Osteocyte (in vitro differentiated cells): ENCODE measurements at regions not wholly inside any gene's neighbourhood (a gene's known extent, or its start where the extent isn't known, plus 50 kb on each side); places are given as distances from the start of the nearest gene placed in this dataset.

ENCODE experiments used
- DNase-seq: peaks from one replicate; pipeline ENCODE4 v3.0.0; 2021; ENCODE audit warnings: mixed read lengths; ENCODE audit not compliant: unreplicated experiment; ENCODE audit errors: extremely low spot score
- H3K27ac Mint-ChIP-seq: one replicate; pipeline ENCODE4 v1.8.0; 2021; ENCODE audit warnings: mild to moderate bottlenecking, mixed read lengths; ENCODE audit not compliant: unreplicated experiment
- H3K27me3 Mint-ChIP-seq: one replicate; pipeline ENCODE4 v1.8.0; 2021; ENCODE audit warnings: mixed read lengths; ENCODE audit not compliant: unreplicated experiment
- H3K36me3 Mint-ChIP-seq: one replicate; pipeline ENCODE4 v1.8.0; 2021; ENCODE audit warnings: mixed read lengths; ENCODE audit not compliant: unreplicated experiment
- H3K4me1 Mint-ChIP-seq: one replicate; pipeline ENCODE4 v1.8.0; 2021; ENCODE audit warnings: mixed read lengths; ENCODE audit not compliant: unreplicated experiment
- H3K4me3 Mint-ChIP-seq: one replicate; pipeline ENCODE4 v1.8.0; 2021; ENCODE audit warnings: mild to moderate bottlenecking, moderate library complexity, mixed read lengths; ENCODE audit not compliant: unreplicated experiment
- H3K9me3 Mint-ChIP-seq: one replicate; pipeline ENCODE4 v1.8.0; 2021; ENCODE audit warnings: mixed read lengths; ENCODE audit not compliant: unreplicated experiment
- TF ChIP-seq, protein P1 (sequence below): fragments of 200-600 bp; sonication (generic); IDR thresholded peaks from 2 replicates; pipeline ENCODE4 v1.5.0; 2021; ENCODE audit warnings: antibody characterized with exemption, mild to moderate bottlenecking, moderate library complexity

DNA sequence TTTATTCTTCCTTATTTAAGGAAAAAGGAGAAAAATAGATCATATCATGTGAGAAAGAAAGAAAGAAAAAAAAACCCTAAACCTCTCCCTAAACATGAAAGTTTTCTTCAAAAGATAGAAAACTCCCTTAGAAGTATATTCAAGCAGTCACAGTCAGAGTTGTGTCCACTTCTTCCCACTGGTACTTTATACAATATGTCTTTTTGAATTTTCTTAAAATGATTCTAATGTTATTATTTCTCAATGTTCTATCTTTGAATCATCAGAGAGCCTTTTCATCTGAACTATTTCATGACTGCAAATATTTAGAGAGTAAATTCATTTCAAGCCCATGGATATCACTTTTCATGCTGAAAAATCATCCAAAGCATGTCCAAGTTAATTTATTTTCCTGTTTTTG is 205.2 kb upstream of the SPOPL start:
- peaks cover 19% of the 10 kb centered on the region for H3K4me1 Mint-ChIP-seq
- peaks cover under 1% of the 10 kb centered on the region for H3K9me3 Mint-ChIP-seq
- H3K27me3 Mint-ChIP-seq: no peaks in the 10 kb centered on the region
- H3K4me3 Mint-ChIP-seq: no peak overlapping the region
- H3K27ac Mint-ChIP-seq: no peak overlapping the region
- peaks cover 1% of the 10 kb centered on the region for H3K36me3 Mint-ChIP-seq
- TF ChIP-seq, protein P1, sequence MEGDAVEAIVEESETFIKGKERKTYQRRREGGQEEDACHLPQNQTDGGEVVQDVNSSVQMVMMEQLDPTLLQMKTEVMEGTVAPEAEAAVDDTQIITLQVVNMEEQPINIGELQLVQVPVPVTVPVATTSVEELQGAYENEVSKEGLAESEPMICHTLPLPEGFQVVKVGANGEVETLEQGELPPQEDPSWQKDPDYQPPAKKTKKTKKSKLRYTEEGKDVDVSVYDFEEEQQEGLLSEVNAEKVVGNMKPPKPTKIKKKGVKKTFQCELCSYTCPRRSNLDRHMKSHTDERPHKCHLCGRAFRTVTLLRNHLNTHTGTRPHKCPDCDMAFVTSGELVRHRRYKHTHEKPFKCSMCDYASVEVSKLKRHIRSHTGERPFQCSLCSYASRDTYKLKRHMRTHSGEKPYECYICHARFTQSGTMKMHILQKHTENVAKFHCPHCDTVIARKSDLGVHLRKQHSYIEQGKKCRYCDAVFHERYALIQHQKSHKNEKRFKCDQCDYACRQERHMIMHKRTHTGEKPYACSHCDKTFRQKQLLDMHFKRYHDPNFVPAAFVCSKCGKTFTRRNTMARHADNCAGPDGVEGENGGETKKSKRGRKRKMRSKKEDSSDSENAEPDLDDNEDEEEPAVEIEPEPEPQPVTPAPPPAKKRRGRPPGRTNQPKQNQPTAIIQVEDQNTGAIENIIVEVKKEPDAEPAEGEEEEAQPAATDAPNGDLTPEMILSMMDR: no peak
- DNase-seq: no peak

DNA sequence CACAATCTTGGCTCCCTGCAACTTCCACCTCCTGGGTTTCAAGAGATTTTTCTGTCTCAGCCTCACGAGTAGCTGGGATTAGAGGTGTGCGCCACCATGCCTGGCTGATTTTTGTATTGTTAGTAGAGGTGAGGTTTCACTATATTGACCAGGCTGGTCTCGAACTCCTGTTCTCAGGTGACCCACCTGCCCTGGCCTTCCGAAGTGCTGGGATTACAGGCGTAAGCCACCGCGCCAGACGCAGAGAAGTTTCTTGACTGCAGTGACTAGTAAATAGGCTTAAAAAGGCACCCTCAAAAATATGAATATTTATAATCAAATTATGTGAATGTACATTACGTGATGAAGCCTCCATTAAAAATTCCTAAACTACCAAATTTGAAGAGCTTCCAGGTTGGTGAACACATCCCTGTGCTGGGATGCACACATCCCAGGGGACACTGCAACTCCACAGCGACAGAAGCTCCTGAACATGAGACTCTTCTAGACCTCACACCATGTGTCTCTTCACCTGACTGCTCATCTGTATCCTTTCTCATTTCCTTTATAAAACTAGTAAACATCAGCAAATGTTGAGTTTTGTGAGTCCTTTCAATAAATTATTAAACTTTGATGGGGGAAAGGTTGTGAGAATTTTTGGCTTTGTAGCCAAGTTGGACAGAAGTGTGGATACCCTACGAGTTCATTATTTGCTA is 203.3 kb upstream of the SPOPL start:
- Mint-ChIP-seq H3K4me3 (no peak overlapping the region), H3K4me1 (peaks cover 19% of the 10 kb centered on the region), H3K9me3 (no peaks in the 10 kb centered on the region), H3K27ac (no peak overlapping the region), H3K36me3 (no peaks in the 10 kb centered on the region), H3K27me3 (no peaks in the 10 kb centered on the region)
- DNase-seq: no peak
- TF ChIP-seq, protein P1: no peak

DNA sequence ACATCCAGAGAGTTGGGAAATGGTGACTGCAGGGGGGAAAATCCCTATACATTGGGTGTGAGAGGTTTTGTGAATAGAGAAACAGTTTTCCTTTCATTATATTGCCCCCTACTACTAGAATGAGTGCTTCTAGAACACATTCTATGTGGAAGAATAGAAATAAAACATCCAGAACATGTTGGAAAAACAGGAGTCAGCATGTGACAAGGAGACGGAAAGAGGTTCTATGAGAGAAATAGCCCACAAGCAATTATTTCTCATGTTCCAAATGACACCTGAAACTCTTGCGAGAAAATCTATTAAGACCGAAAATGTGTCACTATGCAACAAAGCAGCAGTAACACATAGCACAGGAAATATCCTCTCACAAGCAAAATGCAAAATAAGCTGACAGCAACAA is 202.7 kb upstream of the SPOPL start:
- no peaks in the 10 kb centered on the region for H3K36me3 Mint-ChIP-seq
- peaks cover 19% of the 10 kb centered on the region for H3K4me1 Mint-ChIP-seq
- DNase-seq: no peak
- no peaks in the 10 kb centered on the region for H3K27me3 Mint-ChIP-seq
- no peaks in the 10 kb centered on the region for H3K9me3 Mint-ChIP-seq
- H3K4me3 Mint-ChIP-seq: no peak overlapping the region
- TF ChIP-seq, protein P1: no peak
- no peak overlapping the region for H3K27ac Mint-ChIP-seq

DNA sequence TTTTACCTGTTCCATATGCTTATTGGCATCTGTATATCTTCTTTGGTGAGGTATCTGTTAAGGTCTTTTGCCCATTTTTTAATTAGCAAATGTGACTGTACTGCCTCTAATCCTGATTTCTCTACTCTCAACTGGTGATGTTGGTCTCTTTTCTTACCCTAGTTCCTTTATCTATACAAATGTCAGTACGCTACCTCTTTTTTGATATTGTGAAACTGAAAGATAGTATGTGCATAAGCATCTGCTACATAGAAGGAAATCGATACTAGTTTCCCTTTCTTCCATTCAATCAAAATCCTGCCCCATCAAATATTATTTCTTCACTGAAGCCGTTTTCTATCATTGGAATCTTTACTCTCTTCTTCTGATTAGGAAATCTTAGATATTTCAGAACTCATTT is 194.9 kb upstream of the SPOPL start:
- H3K4me1 Mint-ChIP-seq: no peaks in the 10 kb centered on the region
- no peak for DNase-seq
- peaks cover 7% of the 10 kb centered on the region for H3K27me3 Mint-ChIP-seq
- H3K27ac Mint-ChIP-seq: no peak overlapping the region
- H3K36me3 Mint-ChIP-seq: no peaks in the 10 kb centered on the region
- TF ChIP-seq, protein P1: no peak
- no peaks in the 10 kb centered on the region for H3K9me3 Mint-ChIP-seq
- no peak overlapping the region for H3K4me3 Mint-ChIP-seq

DNA sequence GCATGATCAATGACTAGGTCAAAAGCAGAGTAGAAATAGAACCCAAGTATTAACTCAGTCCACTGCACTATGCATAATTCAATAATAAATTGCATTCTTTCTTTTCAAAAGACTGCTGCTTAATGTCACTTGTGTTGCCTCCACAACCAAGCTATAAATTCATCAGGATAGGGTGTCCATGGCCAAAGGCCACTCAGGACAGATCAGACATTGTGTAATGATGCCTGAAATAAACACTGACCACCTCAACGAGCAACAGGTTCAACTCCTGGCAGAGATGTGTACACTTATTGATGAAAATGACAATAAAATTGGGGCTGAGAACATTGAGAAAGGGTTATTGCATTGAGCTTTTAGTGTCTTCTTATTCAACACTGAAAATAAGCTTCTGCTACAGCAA is 194.5 kb upstream of the SPOPL start:
- Mint-ChIP-seq H3K4me3 (no peak overlapping the region), H3K27me3 (peaks cover 7% of the 10 kb centered on the region), H3K9me3 (no peaks in the 10 kb centered on the region), H3K4me1 (no peaks in the 10 kb centered on the region), H3K36me3 (no peaks in the 10 kb centered on the region), H3K27ac (no peak overlapping the region)
- no peak for DNase-seq
- TF ChIP-seq, protein P1: no peak
